ENCODE measurements at regions not wholly inside any gene's neighbourhood (a gene's known extent, or its start where the extent isn't known, plus 50 kb on each side); places are given as distances from the start of the nearest gene placed in this dataset.
"Not testable (repeated sequence)": the region's sequence is repeated elsewhere in the genome, so short reads cannot be mapped to it uniquely, and the experiment has no call there.

DNA sequence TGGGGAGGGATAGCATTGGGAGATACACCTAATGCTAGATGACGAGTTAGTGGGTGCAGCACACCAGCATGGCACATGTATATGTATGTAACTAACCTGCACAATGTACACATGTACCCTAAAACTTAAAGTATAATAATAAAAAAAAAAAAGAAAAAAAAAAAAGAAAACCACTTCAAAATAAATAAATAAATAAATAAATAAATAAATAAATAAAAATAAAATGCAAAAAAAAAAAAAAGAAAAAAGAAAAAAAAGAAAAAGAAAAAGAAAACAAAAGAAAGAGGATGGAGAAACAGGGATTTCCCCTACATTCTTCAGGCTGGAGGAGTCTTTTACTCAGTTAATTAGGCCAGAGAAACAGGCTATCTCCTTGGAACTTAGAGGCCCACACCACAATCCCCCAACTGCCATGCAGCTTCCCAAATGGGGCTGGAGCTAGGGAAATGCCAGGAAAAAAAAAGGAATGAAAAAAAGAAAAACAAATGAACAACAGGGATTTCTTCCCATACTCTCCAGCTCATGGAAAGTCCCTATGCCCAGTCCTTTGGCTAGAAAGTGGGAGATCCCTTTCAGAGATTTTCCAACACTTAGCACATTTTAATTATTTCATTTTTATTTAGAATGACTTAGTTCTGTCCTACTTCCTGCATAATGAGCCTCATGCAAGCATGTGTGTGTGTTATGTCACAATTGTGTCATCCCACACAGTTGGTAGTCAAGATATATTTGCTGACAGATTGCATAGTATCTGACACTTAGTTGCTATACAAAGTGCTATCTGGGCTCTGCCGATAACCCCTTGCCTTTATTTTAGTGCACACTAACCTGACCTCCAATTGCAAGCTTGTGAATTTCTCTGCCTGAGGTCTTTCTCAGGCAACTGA, 486.4 kb downstream of the PLPP3 start:
- no peak for DNase-seq (ENCODE audit: low read depth)
- TF ChIP-seq, protein P1, sequence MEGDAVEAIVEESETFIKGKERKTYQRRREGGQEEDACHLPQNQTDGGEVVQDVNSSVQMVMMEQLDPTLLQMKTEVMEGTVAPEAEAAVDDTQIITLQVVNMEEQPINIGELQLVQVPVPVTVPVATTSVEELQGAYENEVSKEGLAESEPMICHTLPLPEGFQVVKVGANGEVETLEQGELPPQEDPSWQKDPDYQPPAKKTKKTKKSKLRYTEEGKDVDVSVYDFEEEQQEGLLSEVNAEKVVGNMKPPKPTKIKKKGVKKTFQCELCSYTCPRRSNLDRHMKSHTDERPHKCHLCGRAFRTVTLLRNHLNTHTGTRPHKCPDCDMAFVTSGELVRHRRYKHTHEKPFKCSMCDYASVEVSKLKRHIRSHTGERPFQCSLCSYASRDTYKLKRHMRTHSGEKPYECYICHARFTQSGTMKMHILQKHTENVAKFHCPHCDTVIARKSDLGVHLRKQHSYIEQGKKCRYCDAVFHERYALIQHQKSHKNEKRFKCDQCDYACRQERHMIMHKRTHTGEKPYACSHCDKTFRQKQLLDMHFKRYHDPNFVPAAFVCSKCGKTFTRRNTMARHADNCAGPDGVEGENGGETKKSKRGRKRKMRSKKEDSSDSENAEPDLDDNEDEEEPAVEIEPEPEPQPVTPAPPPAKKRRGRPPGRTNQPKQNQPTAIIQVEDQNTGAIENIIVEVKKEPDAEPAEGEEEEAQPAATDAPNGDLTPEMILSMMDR (IDR thresholded peaks at IDR 0.05; ENCODE audit: low read depth, low read length, missing control alignments) = no peak
- no peak overlapping the region for H3K4me3 ChIP-seq (ENCODE audit: low read depth, low read length)

DNA sequence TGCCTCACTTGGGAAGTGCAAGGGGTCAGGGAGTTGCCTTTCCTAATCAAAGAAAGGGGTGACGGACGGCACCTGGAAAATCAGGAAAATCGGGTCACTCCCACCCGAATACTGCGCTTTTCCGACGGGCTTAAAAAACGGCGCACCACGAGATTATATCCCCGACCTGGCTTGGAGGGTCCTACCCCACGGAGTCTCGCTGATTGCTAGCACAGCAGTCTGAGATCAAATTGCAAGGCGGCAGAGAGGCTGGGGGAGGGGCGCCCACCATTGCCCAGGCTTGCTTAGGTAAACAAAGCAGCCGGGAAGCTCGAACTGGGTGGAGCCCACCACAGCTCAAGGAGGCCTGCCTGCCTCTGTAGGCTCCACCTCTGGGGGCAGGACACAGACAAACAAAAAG, 489.5 kb downstream of the PLPP3 start:
- not testable (repeated sequence) for H3K4me3 ChIP-seq (ENCODE audit: low read depth, low read length)

DNA sequence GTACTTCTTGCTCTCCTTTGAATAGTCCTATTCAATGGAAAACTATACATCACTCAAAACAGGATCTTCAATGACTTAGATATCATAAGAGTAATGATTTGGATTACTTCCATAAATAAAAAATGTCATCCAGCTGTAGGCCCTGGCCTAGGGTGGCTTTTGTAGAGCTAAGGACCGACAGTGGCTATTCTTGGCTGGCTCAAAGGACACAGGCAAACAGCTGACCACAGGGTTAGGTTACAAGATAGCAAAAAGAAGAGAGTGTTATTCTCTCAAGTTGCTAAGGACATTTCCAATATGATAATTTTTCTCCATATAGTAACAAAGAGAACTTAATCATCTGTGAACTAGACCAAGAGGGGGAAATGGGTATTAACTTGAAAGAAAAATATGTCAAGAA, 495.1 kb downstream of the PLPP3 start:
- no peak for DNase-seq (ENCODE audit: low read depth)
- TF ChIP-seq, protein P1 (IDR thresholded peaks at IDR 0.05; ENCODE audit: low read depth, low read length, missing control alignments) = no peak
- no peak overlapping the region for H3K4me3 ChIP-seq (ENCODE audit: low read depth, low read length)

More for the DNA sequence above, 489.5 kb downstream of the PLPP3 start:
- DNase-seq (ENCODE audit: low read depth) = not testable (repeated sequence)

DNA sequence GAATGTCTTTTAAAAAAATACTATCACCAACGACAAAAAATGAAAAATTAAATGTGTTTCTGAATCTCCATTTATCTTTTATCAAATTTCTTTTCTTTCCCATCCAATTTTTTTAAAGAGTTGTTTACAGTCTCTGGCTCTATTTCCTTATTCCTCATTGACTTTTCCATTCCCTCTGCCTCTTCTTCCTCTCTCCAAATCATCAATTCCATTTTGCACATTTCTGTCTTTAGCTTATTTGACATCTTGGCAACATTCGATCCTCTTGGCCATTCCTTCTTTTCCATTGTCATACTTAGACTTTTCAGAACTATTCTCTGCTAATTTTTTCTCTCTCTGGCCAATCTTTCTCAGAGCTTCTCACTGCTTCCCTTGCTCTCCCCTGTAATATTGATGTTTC, 497.6 kb downstream of the PLPP3 start:
- TF ChIP-seq, protein P1 (IDR thresholded peaks at IDR 0.05; ENCODE audit: low read depth, low read length, missing control alignments) = no peak
- H3K4me3 ChIP-seq (ENCODE audit: low read depth, low read length) = no peak overlapping the region
- no peak for DNase-seq (ENCODE audit: low read depth)

DNA sequence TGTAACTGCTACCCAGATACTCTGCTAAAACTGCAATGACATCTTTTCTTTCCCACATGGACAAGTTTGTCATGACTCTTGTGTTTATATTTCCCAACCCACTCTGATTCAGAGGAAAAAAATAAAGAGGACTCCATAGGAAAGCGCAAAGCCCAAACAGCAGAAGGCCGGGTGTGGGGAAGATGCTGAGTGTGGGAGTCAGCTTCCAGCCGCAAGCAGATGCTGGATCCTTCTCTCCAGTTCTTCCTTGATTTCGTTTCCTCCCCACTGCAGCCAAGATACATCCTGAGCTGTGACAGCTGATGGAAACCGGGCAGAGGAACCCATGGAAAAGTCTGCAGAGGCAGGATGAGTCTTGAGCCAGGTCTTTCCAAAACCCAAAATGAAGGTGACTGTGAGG, 498.2 kb downstream of the PLPP3 start:
- no peak overlapping the region for H3K4me3 ChIP-seq (ENCODE audit: low read depth, low read length)
- TF ChIP-seq, protein P1 (IDR thresholded peaks at IDR 0.05; ENCODE audit: low read depth, low read length, missing control alignments) = no peak
- DNase-seq (ENCODE audit: low read depth) = no peak

DNA sequence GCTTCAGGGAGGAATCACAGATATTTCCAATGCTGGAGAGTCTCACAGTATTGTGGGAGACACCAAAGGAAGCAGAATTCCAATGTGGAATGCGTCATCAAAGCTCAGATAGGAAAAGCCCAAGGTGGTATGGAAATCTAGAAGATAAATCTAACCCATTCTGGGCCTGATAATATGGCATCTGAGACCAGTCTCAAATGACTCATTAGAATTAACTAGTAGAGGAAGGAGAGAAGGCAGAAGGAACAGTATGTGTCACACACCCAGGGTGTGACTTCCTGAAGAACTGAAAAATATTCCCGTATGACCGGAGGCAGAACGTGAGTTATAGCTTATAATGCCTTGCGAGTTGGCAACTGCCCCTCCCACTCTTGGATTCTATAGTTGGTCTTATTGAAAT, 499.2 kb downstream of the PLPP3 start:
- DNase-seq (ENCODE audit: low read depth) = no peak
- TF ChIP-seq, protein P1 (IDR thresholded peaks at IDR 0.05; ENCODE audit: low read depth, low read length, missing control alignments) = no peak
- H3K4me3 ChIP-seq (ENCODE audit: low read depth, low read length) = no peak overlapping the region

DNA sequence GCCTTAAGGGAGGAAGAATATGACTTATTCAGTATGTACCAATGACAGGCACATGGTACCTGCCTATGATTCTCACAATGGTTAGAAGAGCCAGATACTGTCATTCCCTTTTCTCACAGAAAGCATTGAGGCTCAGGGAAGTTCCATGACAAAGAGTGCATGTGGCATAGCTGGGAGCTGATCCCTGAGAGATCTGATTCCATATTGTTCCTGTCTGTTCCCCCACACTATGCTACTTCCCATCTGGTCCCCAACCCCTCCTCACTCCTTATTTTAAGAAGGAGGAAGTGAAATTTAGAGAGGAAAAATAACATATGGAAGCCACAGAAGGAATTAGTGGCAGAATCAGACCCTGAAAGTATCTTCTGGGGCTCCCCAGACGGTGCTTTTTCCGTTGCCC, 500.0 kb downstream of the PLPP3 start:
- no peak for DNase-seq (ENCODE audit: low read depth)
- TF ChIP-seq, protein P1 (IDR thresholded peaks at IDR 0.05; ENCODE audit: low read depth, low read length, missing control alignments) = no peak
- H3K4me3 ChIP-seq (ENCODE audit: low read depth, low read length) = no peak overlapping the region

Measured in GM12864 (cell line).